PC-3 (cell line): ENCODE measurements at regions not wholly inside any gene's neighbourhood (a gene's known extent, or its start where the extent isn't known, plus 50 kb on each side); places are given as distances from the start of the nearest gene placed in this dataset.

Source experiments
- CTCF ChIP-seq: fragments of 300-600 bp; sonication (generic); conservative IDR thresholded peaks from 2 replicates; pipeline ENCODE4 v1.5.1; 2017; ENCODE audit warnings: antibody characterized with exemption, low read depth, mild to moderate bottlenecking, low read length
- EZH2 ChIP-seq: fragments of 300-600 bp; sonication (generic); IDR thresholded peaks from one replicate; pipeline ENCODE4 v1.6.1; 2017; ENCODE audit warnings: antibody characterized with exemption, mild to moderate bottlenecking, low read length; ENCODE audit not compliant: unreplicated experiment
- EZH2phosphoT487 ChIP-seq: fragments of 300-600 bp; sonication (generic); IDR thresholded peaks from 2 replicates; pipeline ENCODE4 v1.6.1; 2018; ENCODE audit warnings: mild to moderate bottlenecking, antibody characterized with exemption, low read length, borderline replicate concordance

- TF ChIP-seq CTCF = no peak
- no peak for TF ChIP-seq EZH2
- TF ChIP-seq EZH2phosphoT487 = no peak
These were observed 192.2 kb downstream of the YTHDC2 start for GRCh38 chr5:113705657-113706056.
